ENCODE measurements at regions not wholly inside any gene's neighbourhood (a gene's known extent, or its start where the extent isn't known, plus 50 kb on each side); places are given as distances from the start of the nearest gene placed in this dataset.

DNA sequence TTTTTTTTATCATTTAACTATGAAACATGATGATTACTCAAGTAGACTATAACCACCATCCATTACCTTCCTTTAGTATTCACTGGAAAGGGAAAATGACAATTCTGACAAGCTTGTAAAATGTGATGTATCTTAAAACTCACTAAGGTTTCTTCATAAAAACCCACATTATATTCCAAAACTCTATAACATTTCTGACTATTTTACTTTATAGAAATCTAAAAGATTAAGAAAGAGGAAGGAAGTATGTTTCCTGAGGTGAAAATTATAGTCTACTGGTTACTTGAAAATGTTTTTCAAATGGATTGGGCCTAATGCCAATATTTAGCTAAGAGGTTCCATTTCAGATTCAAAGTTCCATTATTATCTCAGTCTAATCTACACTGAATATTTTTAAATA lies 1982.2 kb upstream of the C9orf72 start:
- TF ChIP-seq, protein P1, sequence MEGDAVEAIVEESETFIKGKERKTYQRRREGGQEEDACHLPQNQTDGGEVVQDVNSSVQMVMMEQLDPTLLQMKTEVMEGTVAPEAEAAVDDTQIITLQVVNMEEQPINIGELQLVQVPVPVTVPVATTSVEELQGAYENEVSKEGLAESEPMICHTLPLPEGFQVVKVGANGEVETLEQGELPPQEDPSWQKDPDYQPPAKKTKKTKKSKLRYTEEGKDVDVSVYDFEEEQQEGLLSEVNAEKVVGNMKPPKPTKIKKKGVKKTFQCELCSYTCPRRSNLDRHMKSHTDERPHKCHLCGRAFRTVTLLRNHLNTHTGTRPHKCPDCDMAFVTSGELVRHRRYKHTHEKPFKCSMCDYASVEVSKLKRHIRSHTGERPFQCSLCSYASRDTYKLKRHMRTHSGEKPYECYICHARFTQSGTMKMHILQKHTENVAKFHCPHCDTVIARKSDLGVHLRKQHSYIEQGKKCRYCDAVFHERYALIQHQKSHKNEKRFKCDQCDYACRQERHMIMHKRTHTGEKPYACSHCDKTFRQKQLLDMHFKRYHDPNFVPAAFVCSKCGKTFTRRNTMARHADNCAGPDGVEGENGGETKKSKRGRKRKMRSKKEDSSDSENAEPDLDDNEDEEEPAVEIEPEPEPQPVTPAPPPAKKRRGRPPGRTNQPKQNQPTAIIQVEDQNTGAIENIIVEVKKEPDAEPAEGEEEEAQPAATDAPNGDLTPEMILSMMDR (conservative IDR thresholded peaks at IDR 0.05) = no peak
- TF ChIP-seq EZH2 (IDR thresholded peaks at IDR 0.05; ENCODE audit: low read depth) = no peak

Measured in PC-9 (cell line).